ENCODE measurements at regions not wholly inside any gene's neighbourhood (a gene's known extent, or its start where the extent isn't known, plus 50 kb on each side); places are given as distances from the start of the nearest gene placed in this dataset.

DNA sequence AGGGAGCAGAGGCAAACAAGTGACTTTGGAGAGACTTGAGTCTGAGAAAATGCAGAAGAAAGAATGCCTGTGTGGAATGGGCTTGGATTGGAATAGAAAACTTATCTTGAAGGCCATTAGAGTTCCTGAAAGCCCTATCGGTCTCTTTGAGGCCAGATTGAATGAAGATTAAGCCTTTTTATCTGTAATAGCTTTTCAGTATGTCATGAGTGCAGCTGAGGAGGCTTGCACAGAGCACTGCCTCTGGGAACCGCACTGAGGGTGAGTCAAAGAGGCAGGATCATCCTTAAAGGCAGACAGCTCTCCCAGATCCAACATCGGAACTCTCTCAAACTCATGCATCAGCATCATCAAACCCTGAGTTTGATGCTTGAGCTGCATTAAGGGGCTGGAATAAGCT, 515.2 kb downstream of the NTRK3 start:
- no peak for TF ChIP-seq ZNF565 (CRISPR knock-in tag; conservative IDR thresholded peaks at IDR 0.05; ENCODE audit: low read depth)
- no peak for TF ChIP-seq CSDC2 (CRISPR knock-in tag; IDR thresholded peaks at IDR 0.05)
- TF ChIP-seq ZFP3 (CRISPR knock-in tag; IDR thresholded peaks at IDR 0.05), result no peak
- TF ChIP-seq, protein P1, sequence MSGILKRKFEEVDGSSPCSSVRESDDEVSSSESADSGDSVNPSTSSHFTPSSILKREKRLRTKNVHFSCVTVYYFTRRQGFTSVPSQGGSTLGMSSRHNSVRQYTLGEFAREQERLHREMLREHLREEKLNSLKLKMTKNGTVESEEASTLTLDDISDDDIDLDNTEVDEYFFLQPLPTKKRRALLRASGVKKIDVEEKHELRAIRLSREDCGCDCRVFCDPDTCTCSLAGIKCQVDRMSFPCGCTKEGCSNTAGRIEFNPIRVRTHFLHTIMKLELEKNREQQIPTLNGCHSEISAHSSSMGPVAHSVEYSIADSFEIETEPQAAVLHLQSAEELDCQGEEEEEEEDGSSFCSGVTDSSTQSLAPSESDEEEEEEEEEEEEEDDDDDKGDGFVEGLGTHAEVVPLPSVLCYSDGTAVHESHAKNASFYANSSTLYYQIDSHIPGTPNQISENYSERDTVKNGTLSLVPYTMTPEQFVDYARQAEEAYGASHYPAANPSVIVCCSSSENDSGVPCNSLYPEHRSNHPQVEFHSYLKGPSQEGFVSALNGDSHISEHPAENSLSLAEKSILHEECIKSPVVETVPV (CRISPR knock-in tag; IDR thresholded peaks at IDR 0.05), result no peak
- TF ChIP-seq ISL1 (CRISPR knock-in tag; IDR thresholded peaks at IDR 0.05), result no peak
- no peak for ATAC-seq

DNA sequence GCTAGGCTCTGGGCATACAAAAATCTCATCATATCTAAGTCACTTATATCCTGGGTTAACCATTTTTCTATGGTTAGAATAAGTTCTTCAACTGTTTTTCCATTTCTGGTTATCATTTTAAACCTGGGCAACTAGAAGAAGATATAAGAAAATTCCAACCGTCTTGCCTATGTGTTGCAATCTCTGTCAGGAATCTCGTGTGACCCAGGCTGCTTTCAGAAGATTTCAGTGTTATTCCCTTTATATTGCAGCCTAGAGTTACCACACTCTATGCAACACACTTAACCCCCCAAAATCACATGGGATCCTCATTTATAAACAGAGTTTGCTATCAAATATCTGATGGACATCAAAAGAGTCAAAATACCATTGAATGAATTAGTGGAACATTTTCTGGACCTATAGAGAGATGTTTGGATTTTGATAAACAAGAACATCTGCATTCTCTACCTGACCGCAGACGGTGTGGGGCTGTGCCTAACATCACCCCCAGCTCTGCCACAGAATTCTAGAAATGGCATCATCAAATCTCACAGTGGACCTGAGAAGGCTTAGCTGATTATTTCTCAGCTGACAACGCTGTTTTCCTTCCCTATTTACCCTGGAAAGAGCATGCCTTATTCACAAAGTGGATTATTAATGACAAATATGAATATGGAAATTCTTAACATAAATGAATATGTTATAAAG, 515.7 kb downstream of the NTRK3 start:
- no peak for TF ChIP-seq TOX (CRISPR knock-in tag; IDR thresholded peaks at IDR 0.05; ENCODE audit: borderline replicate concordance)
- TF ChIP-seq, protein P2, sequence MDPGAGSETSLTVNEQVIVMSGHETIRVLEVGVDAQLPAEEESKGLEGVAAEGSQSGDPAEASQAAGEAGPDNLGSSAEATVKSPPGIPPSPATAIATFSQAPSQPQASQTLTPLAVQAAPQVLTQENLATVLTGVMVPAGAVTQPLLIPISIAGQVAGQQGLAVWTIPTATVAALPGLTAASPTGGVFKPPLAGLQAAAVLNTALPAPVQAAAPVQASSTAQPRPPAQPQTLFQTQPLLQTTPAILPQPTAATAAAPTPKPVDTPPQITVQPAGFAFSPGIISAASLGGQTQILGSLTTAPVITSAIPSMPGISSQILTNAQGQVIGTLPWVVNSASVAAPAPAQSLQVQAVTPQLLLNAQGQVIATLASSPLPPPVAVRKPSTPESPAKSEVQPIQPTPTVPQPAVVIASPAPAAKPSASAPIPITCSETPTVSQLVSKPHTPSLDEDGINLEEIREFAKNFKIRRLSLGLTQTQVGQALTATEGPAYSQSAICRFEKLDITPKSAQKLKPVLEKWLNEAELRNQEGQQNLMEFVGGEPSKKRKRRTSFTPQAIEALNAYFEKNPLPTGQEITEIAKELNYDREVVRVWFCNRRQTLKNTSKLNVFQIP (CRISPR knock-in tag; IDR thresholded peaks at IDR 0.05; ENCODE audit: borderline replicate concordance, low read depth), result no peak
- no peak for TF ChIP-seq PPARA (CRISPR knock-in tag; IDR thresholded peaks at IDR 0.05; ENCODE audit: borderline replicate concordance)
- no peak for TF ChIP-seq ISL1 (CRISPR knock-in tag; IDR thresholded peaks at IDR 0.05)
- TF ChIP-seq ZC3H10 (CRISPR knock-in tag; IDR thresholded peaks at IDR 0.05), result no peak
- no peak for TF ChIP-seq ESRRG (CRISPR knock-in tag; IDR thresholded peaks at IDR 0.05)
- TF ChIP-seq RARB (CRISPR knock-in tag; IDR thresholded peaks at IDR 0.05), result no peak
- TF ChIP-seq, protein P3, sequence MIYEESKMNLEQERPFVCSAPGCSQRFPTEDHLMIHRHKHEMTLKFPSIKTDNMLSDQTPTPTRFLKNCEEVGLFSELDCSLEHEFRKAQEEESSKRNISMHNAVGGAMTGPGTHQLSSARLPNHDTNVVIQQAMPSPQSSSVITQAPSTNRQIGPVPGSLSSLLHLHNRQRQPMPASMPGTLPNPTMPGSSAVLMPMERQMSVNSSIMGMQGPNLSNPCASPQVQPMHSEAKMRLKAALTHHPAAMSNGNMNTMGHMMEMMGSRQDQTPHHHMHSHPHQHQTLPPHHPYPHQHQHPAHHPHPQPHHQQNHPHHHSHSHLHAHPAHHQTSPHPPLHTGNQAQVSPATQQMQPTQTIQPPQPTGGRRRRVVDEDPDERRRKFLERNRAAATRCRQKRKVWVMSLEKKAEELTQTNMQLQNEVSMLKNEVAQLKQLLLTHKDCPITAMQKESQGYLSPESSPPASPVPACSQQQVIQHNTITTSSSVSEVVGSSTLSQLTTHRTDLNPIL (CRISPR knock-in tag; IDR thresholded peaks at IDR 0.05; ENCODE audit: low read depth), result no peak
- TF ChIP-seq ZFP30 (CRISPR knock-in tag; IDR thresholded peaks at IDR 0.05), result no peak
- no peak for TF ChIP-seq GLIS3 (CRISPR knock-in tag; IDR thresholded peaks at IDR 0.05)
- TF ChIP-seq, protein P1 (CRISPR knock-in tag; IDR thresholded peaks at IDR 0.05), result no peak
- no peak for TF ChIP-seq ZFP3 (CRISPR knock-in tag; IDR thresholded peaks at IDR 0.05)
- TF ChIP-seq, protein P4, sequence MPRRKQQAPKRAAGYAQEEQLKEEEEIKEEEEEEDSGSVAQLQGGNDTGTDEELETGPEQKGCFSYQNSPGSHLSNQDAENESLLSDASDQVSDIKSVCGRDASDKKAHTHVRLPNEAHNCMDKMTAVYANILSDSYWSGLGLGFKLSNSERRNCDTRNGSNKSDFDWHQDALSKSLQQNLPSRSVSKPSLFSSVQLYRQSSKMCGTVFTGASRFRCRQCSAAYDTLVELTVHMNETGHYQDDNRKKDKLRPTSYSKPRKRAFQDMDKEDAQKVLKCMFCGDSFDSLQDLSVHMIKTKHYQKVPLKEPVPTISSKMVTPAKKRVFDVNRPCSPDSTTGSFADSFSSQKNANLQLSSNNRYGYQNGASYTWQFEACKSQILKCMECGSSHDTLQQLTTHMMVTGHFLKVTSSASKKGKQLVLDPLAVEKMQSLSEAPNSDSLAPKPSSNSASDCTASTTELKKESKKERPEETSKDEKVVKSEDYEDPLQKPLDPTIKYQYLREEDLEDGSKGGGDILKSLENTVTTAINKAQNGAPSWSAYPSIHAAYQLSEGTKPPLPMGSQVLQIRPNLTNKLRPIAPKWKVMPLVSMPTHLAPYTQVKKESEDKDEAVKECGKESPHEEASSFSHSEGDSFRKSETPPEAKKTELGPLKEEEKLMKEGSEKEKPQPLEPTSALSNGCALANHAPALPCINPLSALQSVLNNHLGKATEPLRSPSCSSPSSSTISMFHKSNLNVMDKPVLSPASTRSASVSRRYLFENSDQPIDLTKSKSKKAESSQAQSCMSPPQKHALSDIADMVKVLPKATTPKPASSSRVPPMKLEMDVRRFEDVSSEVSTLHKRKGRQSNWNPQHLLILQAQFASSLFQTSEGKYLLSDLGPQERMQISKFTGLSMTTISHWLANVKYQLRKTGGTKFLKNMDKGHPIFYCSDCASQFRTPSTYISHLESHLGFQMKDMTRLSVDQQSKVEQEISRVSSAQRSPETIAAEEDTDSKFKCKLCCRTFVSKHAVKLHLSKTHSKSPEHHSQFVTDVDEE (CRISPR knock-in tag; IDR thresholded peaks at IDR 0.05), result no peak
- TF ChIP-seq, protein P5, sequence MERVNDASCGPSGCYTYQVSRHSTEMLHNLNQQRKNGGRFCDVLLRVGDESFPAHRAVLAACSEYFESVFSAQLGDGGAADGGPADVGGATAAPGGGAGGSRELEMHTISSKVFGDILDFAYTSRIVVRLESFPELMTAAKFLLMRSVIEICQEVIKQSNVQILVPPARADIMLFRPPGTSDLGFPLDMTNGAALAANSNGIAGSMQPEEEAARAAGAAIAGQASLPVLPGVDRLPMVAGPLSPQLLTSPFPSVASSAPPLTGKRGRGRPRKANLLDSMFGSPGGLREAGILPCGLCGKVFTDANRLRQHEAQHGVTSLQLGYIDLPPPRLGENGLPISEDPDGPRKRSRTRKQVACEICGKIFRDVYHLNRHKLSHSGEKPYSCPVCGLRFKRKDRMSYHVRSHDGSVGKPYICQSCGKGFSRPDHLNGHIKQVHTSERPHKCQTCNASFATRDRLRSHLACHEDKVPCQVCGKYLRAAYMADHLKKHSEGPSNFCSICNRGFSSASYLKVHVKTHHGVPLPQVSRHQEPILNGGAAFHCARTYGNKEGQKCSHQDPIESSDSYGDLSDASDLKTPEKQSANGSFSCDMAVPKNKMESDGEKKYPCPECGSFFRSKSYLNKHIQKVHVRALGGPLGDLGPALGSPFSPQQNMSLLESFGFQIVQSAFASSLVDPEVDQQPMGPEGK (CRISPR knock-in tag; IDR thresholded peaks at IDR 0.05; ENCODE audit: borderline replicate concordance), result no peak
- no peak for TF ChIP-seq ARNTL (CRISPR knock-in tag; IDR thresholded peaks at IDR 0.05; ENCODE audit: borderline replicate concordance, low read depth)
- TF ChIP-seq ZNF8 (CRISPR knock-in tag; IDR thresholded peaks at IDR 0.05), result no peak
- no peak for TF ChIP-seq OSR1 (CRISPR knock-in tag; IDR thresholded peaks at IDR 0.05)
- TF ChIP-seq ZNF70 (CRISPR knock-in tag; IDR thresholded peaks at IDR 0.05), result no peak
- no peak for TF ChIP-seq CSDC2 (CRISPR knock-in tag; IDR thresholded peaks at IDR 0.05)
- no peak for TF ChIP-seq BACH2 (CRISPR knock-in tag; IDR thresholded peaks at IDR 0.05; ENCODE audit: borderline replicate concordance)
- no peak for ATAC-seq

All from SK-N-SH treated with all-trans-retinoic acid at 6 μM for 48 hours (cell line).